GM19324 (cell line): ENCODE measurements at regions not wholly inside any gene's neighbourhood (a gene's known extent, or its start where the extent isn't known, plus 50 kb on each side); places are given as distances from the start of the nearest gene placed in this dataset.
A peak's percentile ranks its signal among the peaks of the same experiment; 100 is the strongest.
"Not testable (repeated sequence)": the region's sequence is repeated elsewhere in the genome, so short reads cannot be mapped to it uniquely, and the experiment has no call there.

ENCODE experiments used
- ATAC-seq: cut with Tn5 transposase; IDR thresholded peaks from one replicate; pipeline ENCODE4 v1.9.1; 2021; ENCODE audit warnings: mild to moderate bottlenecking, moderate library complexity; ENCODE audit not compliant: unreplicated experiment, low FRiP score

DNA sequence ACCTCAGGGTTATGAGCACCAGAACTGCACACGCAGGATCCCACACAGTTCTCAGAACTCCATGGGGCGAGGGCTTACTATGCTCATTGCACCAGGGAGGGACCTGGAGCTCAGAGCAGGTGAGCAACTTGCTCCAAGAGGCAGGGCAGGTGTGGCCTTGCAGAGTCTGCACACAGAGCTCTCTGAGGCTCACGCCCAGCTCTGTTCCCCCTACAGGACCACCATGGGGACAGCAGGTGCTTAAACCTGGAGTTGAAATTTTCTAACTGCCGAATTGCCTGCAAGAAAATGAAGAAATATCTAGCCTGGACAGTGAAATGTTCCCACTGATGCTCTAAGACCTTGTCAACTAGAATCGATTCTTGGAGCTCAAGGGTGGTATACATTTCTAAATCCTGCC lies 49.9 kb upstream of the MSMB start:
- not testable (repeated sequence) for ATAC-seq

DNA sequence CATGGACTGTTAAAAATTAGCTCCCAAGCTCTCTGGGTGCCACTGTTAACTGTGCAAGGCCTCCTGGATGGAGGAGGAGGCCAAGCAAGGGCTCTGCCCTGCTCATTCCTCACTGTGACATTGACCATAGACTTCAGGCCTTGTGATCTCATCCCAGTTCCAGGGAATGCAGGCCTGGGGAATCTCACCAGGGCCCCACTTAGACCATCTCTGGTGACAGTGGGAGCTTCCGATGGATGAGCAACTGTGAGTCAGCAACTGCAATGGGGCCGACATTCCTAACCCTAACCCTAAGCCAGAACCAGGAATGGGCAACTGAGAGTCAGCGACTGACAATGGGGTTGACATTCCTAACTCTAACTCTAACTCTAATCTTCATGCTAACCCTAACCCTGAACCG lies 50.4 kb upstream of the MSMB start:
- ATAC-seq: no peak

DNA sequence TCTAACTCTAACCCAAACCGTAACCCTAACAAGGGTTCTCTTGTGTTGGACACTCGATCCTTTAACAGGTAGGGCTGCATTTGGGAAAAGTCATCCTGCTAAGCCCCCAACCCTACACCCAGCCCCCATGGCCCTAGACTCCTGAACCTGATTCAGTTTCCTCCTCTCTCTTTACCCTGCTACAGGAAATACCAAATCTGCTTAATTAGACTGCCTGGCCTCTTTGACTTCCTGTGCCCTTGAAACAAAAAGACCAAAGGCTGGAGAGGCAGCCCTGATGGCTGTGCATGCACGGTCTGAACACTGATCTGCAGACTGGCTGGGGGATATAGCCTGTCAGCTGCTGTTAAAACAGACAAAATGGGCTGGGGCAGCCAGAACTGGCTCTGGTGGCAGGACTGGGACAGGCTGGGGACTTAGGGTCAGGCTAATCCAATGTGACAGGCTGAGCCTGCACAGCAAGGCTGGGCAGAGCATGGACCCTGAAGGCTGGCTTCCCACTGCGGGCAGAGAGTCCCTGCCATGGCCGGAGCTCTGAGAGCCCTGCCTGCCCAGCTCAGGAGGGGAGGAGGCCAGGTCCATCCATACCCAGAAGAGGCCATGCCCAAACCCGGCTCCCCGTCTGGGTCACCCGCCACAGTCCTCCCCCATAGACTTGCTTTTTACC lies 51.0 kb upstream of the MSMB start:
- ATAC-seq: no peak

DNA sequence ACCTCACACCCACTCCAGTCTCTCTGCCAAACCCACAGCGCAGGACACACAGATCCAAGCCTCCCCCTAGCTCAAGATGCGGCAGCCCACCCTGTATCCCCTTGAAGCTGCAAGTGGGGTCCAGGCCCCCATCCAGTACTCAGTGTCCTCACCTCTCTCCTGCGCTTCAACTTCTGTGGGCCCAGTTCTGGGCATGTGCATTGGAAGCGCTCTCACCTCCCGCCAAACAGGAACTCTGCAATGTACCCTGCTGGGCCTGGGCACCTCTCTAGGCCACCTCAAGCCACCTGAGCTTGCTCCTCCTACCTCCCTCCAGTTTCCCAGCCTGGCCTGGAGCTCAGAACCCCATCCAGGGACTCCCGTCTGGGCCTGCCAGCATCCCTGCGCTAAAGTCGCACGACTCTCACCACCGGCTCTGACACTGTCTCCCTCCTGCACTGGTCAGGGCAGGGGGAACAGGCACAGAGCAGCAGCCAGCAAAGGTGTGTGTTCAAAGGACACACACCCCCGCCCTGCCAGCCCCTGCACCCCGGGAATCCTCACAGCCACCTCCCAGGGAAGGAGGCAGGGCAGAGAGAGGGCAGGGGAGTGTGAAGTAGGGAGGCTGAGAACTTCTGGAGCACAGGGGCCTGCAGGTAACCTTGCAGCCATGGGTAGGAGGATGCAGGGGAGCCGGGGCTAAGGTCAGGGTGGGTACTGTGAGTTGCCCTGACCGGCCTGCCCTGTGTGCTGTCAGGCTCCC lies 51.7 kb upstream of the MSMB start:
- ATAC-seq: no peak

DNA sequence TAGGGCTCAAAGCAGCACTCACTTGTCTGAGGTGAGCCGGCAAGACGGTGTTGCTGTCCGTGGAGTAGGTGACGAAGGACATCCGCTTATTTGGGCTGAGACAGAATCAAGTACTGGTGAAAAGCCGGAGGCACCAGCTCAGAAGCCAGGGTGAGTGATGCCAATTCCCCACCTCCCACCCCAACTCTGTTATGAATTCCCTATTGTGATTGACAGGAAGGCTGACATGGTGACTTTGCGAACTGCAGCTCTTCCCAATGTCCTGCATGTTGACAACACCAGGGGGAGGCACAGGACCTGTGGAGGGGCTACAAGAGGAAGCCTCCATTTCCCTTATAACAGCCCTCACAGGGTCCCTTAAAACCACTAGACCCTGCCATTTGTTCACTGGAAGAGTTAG lies 52.3 kb upstream of the MSMB start:
- no peak for ATAC-seq

DNA sequence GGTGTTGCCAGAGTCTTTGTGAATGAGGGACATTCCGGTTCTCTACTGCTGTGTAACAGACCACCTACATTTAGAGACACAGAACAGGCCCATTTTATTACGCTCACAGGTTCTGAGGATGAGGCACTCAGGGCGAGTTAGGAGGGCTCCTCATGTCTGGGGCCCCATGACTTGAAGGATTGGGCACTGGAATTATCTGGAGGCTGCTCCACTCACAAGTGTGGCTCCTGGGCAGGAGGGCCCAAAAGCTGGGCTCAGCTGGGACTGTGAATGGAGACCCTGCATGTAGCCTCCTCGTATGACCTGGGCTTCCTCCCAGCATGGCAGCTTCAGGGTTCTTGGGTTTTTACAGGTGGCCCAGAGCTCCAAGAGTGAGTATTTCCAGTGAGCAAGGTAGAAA lies 52.9 kb upstream of the MSMB start:
- not testable (repeated sequence) for ATAC-seq

DNA sequence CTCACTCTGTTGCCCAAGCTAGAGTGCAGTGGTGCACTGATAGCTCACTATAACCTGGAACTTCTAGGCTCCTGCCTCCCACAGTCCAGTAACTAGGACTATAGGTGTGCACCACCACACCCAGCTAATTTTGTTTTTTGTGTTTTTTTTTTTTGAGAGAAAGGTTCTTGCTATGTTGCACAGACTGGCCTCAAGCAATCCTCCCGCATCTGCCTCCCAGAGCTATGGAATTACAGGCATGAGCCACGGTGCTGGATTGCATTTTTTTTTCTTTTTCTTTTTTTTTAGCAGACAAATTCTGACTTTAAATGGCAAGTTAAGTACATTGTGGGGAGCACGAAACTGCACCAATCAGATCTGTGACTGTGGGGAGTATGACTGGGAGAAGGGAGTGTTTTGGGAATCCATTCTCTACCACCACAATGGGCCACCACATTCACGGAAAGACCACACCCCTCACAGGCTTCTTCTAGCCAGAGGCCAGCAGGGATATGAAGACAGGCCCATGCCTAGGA lies 58.1 kb upstream of the MSMB start:
- ATAC-seq: no peak

DNA sequence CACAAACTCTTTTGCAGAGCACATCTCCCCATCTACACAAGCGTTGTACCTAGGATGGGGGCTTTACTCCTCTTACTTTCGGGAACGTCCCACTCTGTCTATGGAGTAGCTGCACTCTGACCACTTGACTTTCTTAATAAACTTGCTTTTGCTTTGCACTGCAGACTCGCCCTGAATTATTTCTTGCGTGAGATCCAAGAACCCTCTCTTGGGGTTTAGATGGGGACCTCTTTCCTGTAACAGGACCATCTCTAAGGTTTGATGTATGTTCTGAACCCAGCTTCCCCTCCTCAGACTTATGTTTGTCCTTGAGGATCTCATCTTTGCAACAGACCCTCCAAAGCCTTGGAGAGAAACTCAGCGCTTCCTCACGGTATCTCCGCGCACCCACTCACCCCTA lies 59.3 kb upstream of the MSMB start:
- ATAC-seq: not testable (repeated sequence)

DNA sequence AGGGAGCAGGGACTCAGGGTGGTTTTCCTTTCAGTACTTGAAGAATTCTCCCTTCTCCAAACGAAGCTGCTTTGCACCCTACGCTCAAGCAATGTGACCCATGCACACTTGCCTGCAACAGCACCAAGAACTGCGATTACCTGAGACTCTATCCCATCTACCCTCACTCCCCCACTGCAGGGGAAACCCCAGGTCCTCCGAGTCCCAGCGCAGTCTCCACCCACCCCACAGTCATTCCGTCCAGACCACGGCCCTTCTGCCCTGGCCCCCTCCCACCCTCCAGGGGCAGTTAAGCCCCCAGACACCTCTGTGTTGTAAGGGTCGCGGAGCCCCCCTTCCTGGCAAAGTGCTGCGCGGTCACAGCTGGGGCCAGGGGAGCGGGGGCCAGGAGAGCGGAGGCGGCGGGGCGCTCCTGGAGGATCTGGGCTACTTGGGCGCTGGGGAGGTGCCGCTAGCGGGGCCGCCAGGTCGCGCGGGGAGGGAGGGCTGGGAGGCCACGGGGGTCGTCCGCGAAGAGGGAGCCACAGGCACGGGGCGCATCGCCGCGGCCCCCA lies 59.9 kb upstream of the MSMB start:
- ATAC-seq: peak; percentile 16

DNA sequence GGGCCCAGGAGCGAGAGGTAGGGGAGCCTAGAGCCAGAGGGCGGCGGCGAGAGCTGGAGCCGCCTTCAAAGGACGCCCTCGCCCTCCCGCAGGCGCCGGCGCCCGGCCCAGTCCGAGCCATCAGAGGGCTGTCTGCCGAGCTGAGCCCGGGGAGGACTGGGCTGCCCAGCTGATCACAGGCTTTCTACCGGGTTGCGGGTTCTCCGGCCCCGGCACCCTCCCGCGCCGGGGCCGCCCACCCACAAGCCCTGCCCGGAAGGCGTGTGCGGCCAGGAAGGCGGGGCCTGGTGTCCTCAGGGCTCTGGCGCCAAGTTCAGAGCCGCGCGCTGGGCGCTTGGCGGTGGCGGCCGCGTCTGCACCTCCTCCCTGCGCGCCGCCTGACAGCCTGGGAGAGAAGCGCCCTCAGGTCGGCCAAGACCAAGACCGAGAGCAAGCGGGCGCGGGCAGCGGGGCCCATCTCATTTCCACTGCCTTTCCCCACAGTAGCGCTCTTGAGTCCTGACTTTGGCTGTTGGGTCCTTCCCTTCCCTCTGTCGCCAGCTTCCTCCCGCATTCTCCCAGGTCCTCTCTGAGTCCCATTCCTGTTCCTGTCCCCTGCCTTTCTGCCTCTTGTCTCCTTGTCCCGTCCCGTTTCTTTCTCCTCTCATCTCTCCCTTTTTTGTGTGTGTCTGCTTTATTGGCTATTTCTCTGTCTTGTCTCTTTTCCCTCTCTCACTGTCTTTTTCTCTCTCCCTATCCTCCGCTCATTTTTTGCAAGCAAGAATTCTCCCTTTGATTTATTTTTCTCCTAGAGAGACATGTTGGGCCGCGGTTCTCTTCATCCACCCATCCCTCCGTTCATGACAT lies 60.6 kb upstream of the MSMB start:
- peak; percentile 92 for ATAC-seq

DNA sequence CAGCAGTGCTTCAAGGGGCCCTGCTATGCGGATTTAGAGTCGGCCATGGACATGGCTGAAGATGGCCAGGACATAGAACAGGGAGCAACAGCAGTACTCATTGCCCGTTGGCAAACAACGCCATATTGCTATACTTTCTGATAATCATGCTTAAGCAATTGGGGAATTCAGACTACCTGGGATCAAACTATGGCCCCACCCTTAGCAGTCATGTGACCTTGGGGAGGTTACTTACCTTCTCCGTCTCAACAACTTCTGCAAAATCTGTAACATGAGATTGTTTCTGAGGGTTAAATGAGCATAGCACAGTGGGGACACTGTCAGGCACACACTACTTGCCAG lies 62.1 kb upstream of the MSMB start:
- ATAC-seq: not testable (repeated sequence)

DNA sequence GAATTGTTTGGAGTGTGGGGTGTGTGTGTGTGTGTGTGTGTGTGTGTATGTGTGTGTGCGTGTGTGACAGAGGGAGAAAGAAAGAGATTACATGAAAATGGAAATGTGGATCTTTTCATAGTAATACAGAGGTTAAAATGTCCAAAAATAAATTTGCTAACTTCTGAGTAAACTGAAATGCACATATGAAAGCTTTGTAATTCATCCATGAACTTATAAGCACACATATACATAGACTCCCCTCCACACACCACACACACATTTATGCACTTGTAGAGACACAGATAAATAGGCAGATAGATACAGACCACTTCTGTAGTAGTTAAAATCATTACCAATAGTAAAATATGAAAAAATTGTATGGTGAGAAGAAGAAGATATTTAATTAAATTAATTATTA lies 108.2 kb upstream of the MSMB start:
- ATAC-seq: not testable (repeated sequence)

DNA sequence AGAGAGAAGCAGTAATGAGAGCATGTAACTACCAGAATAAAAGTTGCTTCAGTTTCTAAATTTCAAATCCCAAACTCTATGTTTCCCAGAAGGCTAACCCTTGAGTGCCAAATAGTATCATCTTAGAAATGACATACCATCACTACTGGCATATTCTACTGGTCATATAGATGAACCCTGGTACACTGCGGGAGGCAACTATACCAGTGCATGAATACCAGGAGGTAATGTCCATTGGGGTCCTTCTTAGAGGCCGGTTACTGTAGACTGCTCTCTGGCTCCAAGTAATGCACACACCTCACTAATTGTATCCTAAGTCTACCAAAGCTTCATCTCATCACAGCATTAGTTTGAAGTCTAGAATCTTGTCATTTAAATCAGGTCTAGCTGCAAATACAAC lies 108.6 kb upstream of the MSMB start:
- ATAC-seq: not testable (repeated sequence)

DNA sequence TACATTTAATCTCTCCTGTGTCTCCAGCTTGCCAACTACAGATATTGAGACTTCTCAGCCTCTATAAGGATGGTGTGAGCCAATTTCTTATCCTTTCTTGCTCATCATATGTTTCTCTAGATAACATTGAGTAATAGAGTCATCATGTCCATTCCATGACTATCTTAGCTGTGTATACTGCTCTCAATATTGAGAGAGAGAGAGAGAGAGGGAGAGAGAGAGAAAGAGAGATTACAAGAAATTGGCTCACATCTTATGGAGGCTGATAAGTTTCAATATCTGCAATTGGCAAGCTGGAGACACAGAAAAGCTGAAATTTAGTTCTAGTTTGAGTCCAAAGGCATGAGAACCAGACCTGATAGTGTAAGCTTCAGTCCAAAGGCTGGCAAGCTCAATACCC lies 110.8 kb upstream of the MSMB start:
- not testable (repeated sequence) for ATAC-seq

DNA sequence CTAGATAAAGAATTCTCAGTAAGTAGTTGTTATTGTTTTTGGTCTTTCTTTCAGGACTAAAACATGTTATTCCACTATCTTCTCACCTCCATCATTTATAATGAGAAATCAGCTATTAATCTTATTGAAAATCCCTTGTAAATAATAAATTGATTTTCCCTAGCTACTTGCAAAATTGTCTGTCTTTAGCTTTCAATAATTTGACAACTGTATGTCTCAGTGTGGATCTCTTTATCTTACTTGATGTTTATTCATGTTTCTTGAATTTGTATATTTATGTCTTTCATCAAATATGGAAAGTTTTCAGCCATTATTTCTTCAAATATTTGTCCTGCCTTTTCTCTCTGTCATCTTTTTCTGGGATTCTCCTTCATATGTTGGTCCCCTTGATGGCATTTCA lies 117.1 kb upstream of the ANTXRL start:
- no peak for ATAC-seq

DNA sequence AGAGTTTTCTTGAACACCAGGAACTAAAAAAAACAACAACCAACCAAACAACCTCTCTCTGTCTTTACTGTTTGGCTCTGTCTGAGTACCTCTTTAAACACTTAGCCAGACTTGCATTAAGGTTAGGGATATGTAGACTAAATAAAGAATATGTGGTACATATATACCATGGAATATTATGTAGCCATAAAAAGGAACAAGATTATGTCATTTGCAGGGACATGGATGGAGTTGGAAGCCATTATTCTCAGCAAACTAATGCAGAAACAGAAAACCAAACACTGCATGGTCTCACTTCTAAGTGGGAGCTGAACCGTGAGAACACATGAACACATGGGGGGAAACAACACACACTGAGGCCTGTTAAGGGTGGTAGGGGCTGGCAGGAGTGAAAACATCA lies 116.0 kb upstream of the ANTXRL start:
- no peak for ATAC-seq

DNA sequence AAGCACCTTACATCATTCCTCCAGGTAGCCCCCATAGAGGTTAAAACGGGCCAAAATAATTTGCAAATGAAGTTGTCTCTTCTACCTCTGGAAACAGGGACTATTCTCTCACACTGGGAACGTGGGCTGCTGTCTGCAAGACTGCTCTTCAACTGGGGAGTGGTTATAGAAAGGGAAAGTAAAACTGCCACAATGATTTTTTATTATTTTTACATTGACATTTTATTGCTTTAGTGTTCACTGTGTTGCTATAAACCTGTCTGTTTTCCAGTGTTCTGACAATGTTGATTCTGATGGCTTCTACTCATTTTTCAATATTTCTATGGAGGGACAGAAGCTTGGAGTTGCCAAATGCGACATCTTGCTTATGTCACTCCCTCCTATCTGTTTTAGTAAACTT lies 115.1 kb upstream of the ANTXRL start:
- no peak for ATAC-seq

DNA sequence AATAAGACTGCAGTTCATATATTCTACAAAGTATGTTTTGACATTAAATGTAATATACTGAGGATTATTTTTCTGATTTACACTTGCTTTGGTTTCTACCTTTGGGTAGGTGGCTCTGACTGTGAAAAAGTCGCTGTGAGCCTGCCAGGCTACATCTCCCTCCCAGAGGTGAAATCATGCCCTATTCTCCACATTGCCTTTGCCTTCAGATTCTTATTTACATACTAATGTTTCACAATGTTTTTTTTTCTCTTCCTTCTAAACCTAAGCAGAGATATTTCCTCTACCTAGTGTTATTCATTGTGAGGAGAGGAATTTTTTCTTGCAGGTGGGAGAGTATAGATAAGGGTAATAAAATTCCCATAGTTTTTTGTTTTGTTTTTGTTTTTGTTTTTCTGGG lies 111.5 kb upstream of the ANTXRL start:
- ATAC-seq: no peak

DNA sequence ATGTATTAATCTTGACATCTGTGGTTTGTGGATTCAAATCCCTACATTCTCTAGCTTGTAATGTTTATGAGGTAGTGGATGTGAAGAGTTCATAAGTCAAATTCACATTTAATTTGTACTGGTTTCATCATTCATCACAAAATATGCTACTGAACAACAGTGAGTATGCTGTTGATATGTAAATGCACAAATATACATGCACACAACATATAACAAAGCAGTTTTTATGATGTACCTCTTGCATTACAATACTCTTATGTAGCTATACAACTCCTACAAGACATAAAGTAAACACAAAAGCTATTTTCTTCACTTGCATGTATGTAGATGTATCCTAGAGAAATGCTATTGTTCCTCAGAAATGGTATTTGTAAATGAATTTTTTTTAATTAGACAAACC lies 111.0 kb upstream of the ANTXRL start:
- ATAC-seq: no peak

DNA sequence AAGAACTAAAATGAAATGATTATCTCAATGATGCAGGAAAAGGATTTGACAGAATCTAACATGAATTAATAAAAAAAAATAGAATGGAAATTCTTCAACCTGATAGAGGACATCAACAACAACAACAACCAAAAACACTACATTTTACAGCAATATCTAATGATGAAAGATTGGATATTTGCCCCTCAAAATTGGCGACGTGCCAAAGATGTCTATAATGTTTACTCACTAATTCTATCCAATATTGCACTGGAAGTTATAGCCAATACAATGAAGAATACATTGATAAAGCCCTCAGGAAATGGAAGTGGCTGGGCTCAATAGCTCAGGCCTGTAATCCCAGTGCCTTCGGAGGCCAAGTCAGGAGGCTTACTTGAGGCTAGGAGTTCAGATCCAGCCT lies 99.4 kb upstream of the ANTXRL start:
- ATAC-seq: not testable (repeated sequence)

DNA sequence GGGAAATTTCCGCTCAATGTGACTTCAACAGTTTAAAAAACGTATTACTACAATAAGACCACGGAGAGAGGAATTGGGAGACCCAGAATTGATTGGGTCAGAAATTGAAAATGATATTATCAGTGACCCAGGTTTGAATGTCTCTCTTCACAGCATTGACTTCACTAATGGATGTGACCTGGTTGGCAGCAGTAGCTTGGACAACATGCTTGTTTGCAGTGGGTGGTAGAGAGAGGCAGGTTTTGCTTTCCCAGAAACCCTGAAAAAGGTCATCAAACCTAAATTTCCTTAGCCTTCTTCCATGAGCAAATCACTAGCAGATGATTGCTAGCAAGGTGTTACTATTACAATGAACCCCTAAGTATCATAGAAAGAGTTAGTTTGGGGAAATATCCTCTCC lies 89.7 kb upstream of the ANTXRL start:
- no peak for ATAC-seq
